GM12892 (cell line): ENCODE measurements at regions not wholly inside any gene's neighbourhood (a gene's known extent, or its start where the extent isn't known, plus 50 kb on each side); places are given as distances from the start of the nearest gene placed in this dataset.
"Not testable (repeated sequence)": the region's sequence is repeated elsewhere in the genome, so short reads cannot be mapped to it uniquely, and the experiment has no call there.

Experiments
- DNase-seq: peaks from one replicate; pipeline ENCODE4 v3.0.0; 2011; ENCODE audit not compliant: insufficient read length
- FAIRE-seq: peaks from 2 replicates; lab custom pipeline; 2011; peaks lifted over from hg19 to GRCh38; lab: Jason Lieb, UNC
- POLR2A ChIP-seq: IDR thresholded peaks from 2 replicates; pipeline ENCODE4 v1.6.1; 2011; ENCODE audit warnings: low read depth, low read length, control low read depth
- POLR2AphosphoS5 ChIP-seq: IDR thresholded peaks from 2 replicates; pipeline ENCODE4 v1.6.1; 2011; ENCODE audit warnings: low read depth, low read length, control low read depth
- TAF1 ChIP-seq: IDR thresholded peaks from 2 replicates; pipeline ENCODE4 v1.6.1; 2011; ENCODE audit warnings: low read depth, mild to moderate bottlenecking, control low read depth, low read length, borderline replicate concordance

DNA sequence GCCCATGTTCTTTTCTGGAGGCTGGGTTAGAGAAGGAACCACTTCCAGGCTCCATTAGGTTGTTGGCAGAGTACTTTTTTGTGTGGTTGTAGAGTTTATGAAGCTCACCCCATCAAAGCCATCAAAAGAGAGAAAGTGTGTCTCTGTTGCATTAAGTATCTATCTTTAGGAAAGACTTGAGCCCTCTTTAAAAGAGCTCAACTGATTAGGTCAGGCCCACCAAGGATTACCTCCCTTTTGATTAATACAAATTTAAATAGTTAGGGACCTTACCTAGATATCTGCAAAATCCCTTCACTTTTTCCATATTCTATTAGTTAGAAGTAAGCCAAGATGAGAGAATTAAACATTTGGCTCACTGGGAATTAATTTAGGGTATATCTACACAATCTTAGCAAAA is 460.4 kb downstream of the PPARGC1A start:
- DNase-seq (no peak), FAIRE-seq (no peak)
- TF ChIP-seq TAF1 (no peak), POLR2AphosphoS5 (no peak), POLR2A (no peak)

DNA sequence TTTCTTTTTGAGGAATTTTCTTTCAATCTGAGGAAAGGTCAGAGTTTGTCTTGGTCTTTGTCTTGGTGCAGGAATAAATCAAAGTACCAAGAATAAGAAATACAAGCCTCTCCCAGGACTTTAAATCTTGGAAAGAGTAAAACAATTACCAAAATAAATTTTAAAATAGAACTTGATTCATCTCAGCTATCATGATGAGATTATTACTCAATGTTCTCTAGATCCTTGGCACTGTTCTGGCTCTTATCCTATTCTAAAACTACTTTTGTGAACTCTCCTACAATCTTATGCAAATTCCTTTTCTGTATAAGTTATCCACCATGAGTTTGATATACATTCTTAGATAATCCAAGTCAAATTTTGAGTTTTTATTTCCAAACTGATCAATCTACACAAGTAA is 464.3 kb downstream of the PPARGC1A start:
- DNase-seq (no peak), FAIRE-seq (no peak)
- no peak for TF ChIP-seq POLR2AphosphoS5
- no peak for TF ChIP-seq TAF1
- no peak for TF ChIP-seq POLR2A

DNA sequence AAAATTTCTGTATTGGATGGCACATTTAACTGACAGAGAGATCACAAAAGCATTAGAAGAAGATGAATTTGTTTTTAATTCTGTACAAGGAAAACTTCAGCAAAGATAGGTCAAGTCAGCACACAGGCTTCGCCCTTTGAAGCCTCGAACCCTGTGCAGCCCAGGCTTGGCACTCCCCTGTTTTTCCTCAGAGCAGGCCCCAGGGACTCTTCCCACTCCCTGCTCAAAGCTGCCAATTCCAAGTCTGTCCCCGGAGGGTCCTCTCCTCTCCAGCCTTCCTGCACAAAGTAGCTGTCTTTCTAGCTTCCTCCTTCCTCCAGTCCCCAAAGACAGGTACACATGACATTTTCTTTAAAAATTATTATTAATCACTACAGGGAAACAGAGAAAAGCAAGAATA is 466.3 kb downstream of the PPARGC1A start:
- DNase-seq (no peak), FAIRE-seq (no peak)
- TF ChIP-seq POLR2AphosphoS5, result no peak
- no peak for TF ChIP-seq POLR2A
- TF ChIP-seq TAF1, result no peak

DNA sequence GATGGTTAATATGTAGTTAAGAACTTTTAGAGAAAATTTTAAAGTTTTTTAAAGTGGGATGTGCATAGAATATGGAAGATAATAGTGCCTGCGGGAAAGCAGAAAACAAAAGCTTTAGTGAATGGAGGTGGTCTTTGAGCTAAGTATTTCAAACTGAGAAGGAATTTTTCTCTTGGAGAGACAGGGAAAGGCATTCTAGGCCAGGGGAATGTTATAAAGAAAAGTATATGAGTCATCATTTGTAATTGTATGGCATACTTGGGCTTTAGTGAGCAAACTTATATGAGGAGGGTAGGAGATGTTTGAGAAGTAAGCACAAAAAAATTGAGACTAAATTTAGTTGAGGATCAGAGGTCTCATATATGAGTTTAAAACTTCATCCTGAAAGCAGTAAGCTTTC is 467.0 kb downstream of the PPARGC1A start:
- TF ChIP-seq TAF1, result no peak
- no peak for TF ChIP-seq POLR2AphosphoS5
- no peak for TF ChIP-seq POLR2A
- DNase-seq (no peak), FAIRE-seq (no peak)

DNA sequence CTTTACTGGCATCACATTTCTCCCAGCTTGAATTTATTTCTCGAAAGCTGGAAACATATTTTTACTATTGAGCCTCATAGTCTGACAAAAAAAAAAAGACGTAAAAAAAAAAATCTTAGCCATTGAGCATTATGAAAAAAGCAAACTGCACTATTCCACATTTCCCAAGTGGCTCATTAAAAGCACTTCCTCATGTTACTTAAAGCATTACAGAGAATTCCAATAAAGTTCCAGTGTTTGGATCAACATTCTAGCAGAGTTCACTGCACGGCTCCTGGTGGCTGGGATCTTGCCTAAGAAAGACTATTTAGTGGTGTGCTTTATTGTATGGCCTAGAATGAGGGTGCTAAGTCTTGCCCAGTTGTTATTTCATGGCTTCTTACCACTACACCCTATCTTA is 476.2 kb downstream of the PPARGC1A start:
- TF ChIP-seq POLR2AphosphoS5, result no peak
- TF ChIP-seq TAF1, result no peak
- no peak for TF ChIP-seq POLR2A
- FAIRE-seq, result no peak
- DNase-seq, result no peak

- FAIRE-seq (no peak), DNase-seq (no peak)
- TF ChIP-seq POLR2AphosphoS5, result no peak
- TF ChIP-seq TAF1, result no peak
- TF ChIP-seq POLR2A, result no peak
Observed at GRCh38 chr4:23412701-23413100, 477.1 kb downstream of the PPARGC1A start.

DNA sequence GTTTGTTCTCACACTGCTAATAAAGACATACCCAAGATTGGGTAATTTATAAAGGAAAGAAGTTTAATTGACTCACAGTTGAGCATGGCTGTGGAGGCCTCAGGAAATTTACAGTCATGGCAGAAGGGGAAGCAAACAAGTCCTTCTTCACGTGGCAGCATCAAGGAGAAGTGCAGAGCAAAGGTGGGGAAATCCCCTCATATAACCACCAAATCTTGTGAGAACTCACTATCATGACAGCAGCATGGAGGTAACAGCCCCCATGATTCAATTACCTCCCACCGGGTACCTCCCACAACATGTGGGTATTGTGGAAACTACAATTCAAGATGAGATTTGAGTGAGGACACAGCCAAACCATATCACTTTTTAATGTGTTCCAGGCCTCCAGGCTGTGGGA is 480.9 kb downstream of the PPARGC1A start:
- not testable (repeated sequence) for FAIRE-seq, DNase-seq

- no peak for FAIRE-seq
- no peak for DNase-seq
- TF ChIP-seq TAF1, result no peak
- TF ChIP-seq POLR2AphosphoS5, result no peak
- TF ChIP-seq POLR2A, result no peak
Observed at GRCh38 chr4:23401572-23401971, 488.3 kb downstream of the PPARGC1A start.

DNA sequence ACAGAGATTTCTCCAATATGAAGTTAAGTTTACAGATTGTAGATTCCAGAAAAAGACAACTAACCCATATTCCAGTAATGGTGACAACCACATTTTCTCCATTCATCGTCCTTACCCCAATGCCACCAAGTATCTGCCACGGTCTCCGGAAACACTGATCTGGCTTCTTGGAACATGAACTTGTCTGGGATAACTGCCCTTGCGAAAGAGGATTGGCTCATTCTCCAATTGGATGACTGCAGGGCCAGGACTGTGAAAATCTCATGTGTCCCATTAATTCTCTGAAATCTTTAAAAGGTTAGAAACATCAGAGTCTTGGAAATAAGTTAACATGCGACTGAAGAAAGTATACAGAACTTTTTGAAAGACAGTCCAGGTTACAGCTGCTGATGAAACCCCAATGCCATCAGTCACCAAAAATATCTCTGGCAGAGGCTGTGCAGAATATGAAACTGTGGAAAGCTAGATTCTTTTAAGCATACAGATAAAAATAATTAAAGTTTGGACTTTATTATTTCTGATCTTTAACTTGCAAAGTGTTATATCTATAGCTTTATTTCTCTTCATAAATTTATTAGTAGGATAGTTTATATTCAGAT is 496.9 kb downstream of the PPARGC1A start:
- DNase-seq (no peak), FAIRE-seq (no peak)
- no peak for TF ChIP-seq POLR2AphosphoS5
- no peak for TF ChIP-seq TAF1
- TF ChIP-seq POLR2A, result no peak

DNA sequence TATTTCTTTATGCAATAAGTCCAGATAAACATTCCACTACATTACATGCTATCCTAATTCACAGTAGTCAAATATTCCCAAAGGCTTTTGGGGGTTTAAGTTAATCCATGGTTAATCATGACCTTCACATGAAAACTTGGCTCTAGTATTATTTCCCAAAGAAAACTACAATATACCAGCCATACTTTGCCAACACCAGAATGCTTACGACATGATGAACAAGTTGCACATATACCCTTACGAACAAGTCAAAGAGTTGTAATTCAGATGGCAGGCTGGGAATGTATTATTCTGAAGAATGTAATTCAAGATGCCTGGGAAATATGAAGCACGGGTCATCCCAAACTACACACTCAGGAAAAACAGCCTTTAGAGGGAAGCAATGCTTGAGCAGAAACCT is 499.6 kb downstream of the PPARGC1A start:
- no peak for TF ChIP-seq TAF1
- TF ChIP-seq POLR2A, result no peak
- no peak for TF ChIP-seq POLR2AphosphoS5
- FAIRE-seq, result no peak
- DNase-seq, result no peak

- no peak for FAIRE-seq
- no peak for TF ChIP-seq POLR2A
- TF ChIP-seq POLR2AphosphoS5, result no peak
- TF ChIP-seq TAF1, result no peak
- DNase-seq, result no peak
Observed at GRCh38 chr4:23388699-23389395, 501.0 kb downstream of the PPARGC1A start.

GRCh38 chr4:23388255-23388654 is 501.6 kb downstream of the PPARGC1A start:
- DNase-seq, result no peak
- no peak for FAIRE-seq
- TF ChIP-seq TAF1, result no peak
- no peak for TF ChIP-seq POLR2A
- no peak for TF ChIP-seq POLR2AphosphoS5

DNA sequence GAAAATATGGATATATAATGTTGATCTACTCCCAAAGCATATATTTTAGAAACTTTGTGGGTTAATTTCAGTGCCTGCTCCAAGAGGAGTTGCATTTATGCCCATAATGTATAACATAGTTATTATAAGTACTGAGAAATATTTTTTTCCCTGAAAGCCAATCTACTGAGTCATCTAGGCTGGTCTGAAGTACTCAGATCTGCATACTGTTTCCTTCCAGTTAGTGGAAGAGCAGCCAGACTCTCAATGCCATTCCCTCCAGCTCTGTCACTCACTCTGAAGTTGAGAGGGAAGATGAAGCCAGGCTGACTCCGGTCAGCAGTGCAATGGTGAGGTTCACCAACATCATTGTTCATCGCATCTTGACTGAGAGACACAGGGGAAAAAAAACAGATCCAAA is 505.1 kb downstream of the PPARGC1A start:
- TF ChIP-seq TAF1 (no peak), POLR2AphosphoS5 (no peak), POLR2A (no peak)
- DNase-seq, result no peak
- no peak for FAIRE-seq
